ENCODE measurements at regions not wholly inside any gene's neighbourhood (a gene's known extent, or its start where the extent isn't known, plus 50 kb on each side); places are given as distances from the start of the nearest gene placed in this dataset.

DNA sequence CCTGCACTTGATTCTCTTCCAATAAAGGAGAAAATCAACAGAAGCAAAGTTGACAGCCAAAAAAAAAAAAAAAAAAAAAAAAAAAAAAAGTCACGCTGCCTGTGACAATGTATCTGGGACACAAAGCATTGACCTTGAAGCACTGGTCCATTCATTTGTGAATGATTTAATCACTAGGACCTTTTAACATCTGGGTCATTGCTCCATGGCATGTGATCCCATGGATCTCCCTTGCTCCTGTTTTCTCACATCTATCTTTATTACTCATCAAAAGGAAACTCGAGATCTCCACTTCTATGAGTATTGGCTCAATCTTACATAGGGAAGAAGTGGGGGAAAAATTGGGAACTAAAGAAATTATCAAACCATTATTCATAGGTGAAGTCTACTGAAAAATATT, 89.6 kb upstream of the SMIM30 start:
- Histone ChIP-seq H3K4me3 (ENCODE audit: low read length) (no peak overlapping the region), H3K9me3 (ENCODE audit: control insufficient read depth, low read depth, low read length) (no peaks in the 10 kb centered on the region), H3K36me3 (ENCODE audit: control insufficient read depth, insufficient read depth, low read length) (no peaks in the 10 kb centered on the region), H3K27ac (ENCODE audit: low read length) (no peak overlapping the region), H3K27me3 (ENCODE audit: control insufficient read depth, insufficient read depth, low read length) (no peaks in the 10 kb centered on the region), H3K4me1 (ENCODE audit: control insufficient read depth, insufficient read depth, low read length) (no peaks in the 10 kb centered on the region)
- WGBS (ENCODE audit: insufficient coverage, low lambda C conversion rate): 57% methylated on average over 1 of the region's 2 CpGs
- DNase-seq: no peak

- H3K4me3 ChIP-seq (ENCODE audit: low read length): no peak overlapping the region
- WGBS (ENCODE audit: insufficient coverage, low lambda C conversion rate): 90% methylated on average over 2 of the region's 3 CpGs
Measured at GRCh38 chr7:113207441-113207840, 89.1 kb upstream of the SMIM30 start.

DNA sequence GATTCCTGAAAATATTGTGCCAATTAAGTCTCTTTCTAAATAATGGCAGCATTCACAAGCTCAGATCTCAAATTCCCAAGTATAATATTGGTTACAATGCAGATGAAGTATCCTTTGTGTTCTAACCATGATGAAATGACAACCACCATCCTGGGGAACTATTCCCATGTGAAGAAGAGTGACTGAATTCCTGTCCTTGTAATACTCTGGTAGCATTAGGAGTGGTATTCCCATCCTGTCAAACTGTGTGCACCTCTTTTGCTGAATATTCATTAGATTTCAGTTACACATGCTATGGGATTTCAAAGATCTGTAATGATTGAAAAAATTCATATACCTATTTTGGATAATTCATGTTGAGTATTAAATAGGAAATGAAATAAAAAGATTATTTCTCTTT, 86.1 kb upstream of the SMIM30 start:
- Histone ChIP-seq H3K9me3 (ENCODE audit: control insufficient read depth, low read depth, low read length) (no peaks in the 10 kb centered on the region), H3K4me1 (ENCODE audit: control insufficient read depth, insufficient read depth, low read length) (no peaks in the 10 kb centered on the region), H3K4me3 (ENCODE audit: low read length) (no peak overlapping the region), H3K27me3 (ENCODE audit: control insufficient read depth, insufficient read depth, low read length) (no peaks in the 10 kb centered on the region), H3K27ac (ENCODE audit: low read length) (no peak overlapping the region), H3K36me3 (ENCODE audit: control insufficient read depth, insufficient read depth, low read length) (no peaks in the 10 kb centered on the region)
- no peak for DNase-seq

More at GRCh38 chr7:113207441-113207840, 89.1 kb upstream of the SMIM30 start:
- no peaks in the 10 kb centered on the region for H3K4me1 ChIP-seq (ENCODE audit: control insufficient read depth, insufficient read depth, low read length)
- H3K27ac ChIP-seq (ENCODE audit: low read length): no peak overlapping the region
- no peaks in the 10 kb centered on the region for H3K36me3 ChIP-seq (ENCODE audit: control insufficient read depth, insufficient read depth, low read length)
- no peaks in the 10 kb centered on the region for H3K9me3 ChIP-seq (ENCODE audit: control insufficient read depth, low read depth, low read length)
- DNase-seq: no peak
- no peaks in the 10 kb centered on the region for H3K27me3 ChIP-seq (ENCODE audit: control insufficient read depth, insufficient read depth, low read length)

DNA sequence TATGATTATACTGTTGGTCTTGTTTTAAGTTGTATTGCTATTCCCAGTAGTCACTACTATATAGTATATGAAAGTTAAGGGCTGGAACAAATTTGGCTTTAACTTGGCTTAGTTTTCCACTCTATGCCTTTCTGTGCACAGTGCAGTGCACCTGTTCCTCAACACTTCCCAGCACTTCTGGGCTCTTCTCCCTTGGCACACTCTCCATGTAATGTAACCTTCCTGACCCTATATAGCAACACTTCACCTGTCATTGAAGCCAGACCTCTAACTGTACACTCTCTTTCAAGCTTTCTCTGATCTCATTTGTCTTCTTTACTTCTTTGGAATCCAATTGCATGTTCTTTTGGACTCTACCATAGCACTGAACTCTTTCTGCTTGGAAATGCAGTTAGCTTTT, 83.9 kb upstream of the SMIM30 start:
- H3K4me1 ChIP-seq (ENCODE audit: control insufficient read depth, insufficient read depth, low read length): no peaks in the 10 kb centered on the region
- no peaks in the 10 kb centered on the region for H3K36me3 ChIP-seq (ENCODE audit: control insufficient read depth, insufficient read depth, low read length)
- no peak for DNase-seq
- no peak overlapping the region for H3K27ac ChIP-seq (ENCODE audit: low read length)
- H3K27me3 ChIP-seq (ENCODE audit: control insufficient read depth, insufficient read depth, low read length): no peaks in the 10 kb centered on the region
- H3K9me3 ChIP-seq (ENCODE audit: control insufficient read depth, low read depth, low read length): no peaks in the 10 kb centered on the region
- no peak overlapping the region for H3K4me3 ChIP-seq (ENCODE audit: low read length)

DNA sequence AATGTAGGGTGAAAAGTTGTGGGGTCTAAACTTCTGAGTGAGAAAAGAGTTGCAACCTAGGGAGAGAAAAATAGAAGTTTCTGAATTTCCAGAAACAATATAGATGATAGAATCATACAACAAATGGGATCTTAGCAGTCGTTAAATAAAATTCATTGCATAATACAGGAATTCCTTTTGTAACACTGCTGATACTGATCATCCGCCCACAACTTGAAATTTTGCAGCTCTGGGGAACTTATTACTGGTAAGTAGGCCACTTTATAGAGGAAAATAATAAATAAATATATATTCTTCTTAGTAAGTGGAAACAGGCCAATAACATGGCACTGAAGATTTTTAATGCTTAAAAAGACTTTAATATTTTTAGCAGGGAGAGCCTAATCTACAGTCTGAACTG, 81.9 kb upstream of the SMIM30 start:
- H3K4me1 ChIP-seq (ENCODE audit: control insufficient read depth, insufficient read depth, low read length): no peaks in the 10 kb centered on the region
- no peak overlapping the region for H3K27ac ChIP-seq (ENCODE audit: low read length)
- no peaks in the 10 kb centered on the region for H3K9me3 ChIP-seq (ENCODE audit: control insufficient read depth, low read depth, low read length)
- H3K36me3 ChIP-seq (ENCODE audit: control insufficient read depth, insufficient read depth, low read length): no peaks in the 10 kb centered on the region
- H3K27me3 ChIP-seq (ENCODE audit: control insufficient read depth, insufficient read depth, low read length): no peaks in the 10 kb centered on the region
- no CpG with 5 or more reads among the region's 2 CpGs for whole genome bisulfite sequencing (ENCODE audit: insufficient coverage, low lambda C conversion rate)
- no peak for DNase-seq
- H3K4me3 ChIP-seq (ENCODE audit: low read length): no peak overlapping the region

- WGBS (ENCODE audit: insufficient coverage, low lambda C conversion rate): 100% methylated on average over 1 of the region's 2 CpGs
- H3K27ac ChIP-seq (ENCODE audit: low read length): no peak overlapping the region
- H3K4me3 ChIP-seq (ENCODE audit: low read length): no peak overlapping the region
- no peaks in the 10 kb centered on the region for H3K4me1 ChIP-seq (ENCODE audit: control insufficient read depth, insufficient read depth, low read length)
- no peaks in the 10 kb centered on the region for H3K36me3 ChIP-seq (ENCODE audit: control insufficient read depth, insufficient read depth, low read length)
- no peak for DNase-seq
- no peaks in the 10 kb centered on the region for H3K9me3 ChIP-seq (ENCODE audit: control insufficient read depth, low read depth, low read length)
- H3K27me3 ChIP-seq (ENCODE audit: control insufficient read depth, insufficient read depth, low read length): no peaks in the 10 kb centered on the region
Measured at GRCh38 chr7:113199841-113200240, 81.5 kb upstream of the SMIM30 start.

- H3K4me3 ChIP-seq (ENCODE audit: low read length): no peak overlapping the region
- H3K9me3 ChIP-seq (ENCODE audit: control insufficient read depth, low read depth, low read length): no peaks in the 10 kb centered on the region
- no peaks in the 10 kb centered on the region for H3K27me3 ChIP-seq (ENCODE audit: control insufficient read depth, insufficient read depth, low read length)
- no peak overlapping the region for H3K27ac ChIP-seq (ENCODE audit: low read length)
- no peaks in the 10 kb centered on the region for H3K36me3 ChIP-seq (ENCODE audit: control insufficient read depth, insufficient read depth, low read length)
- 92% methylated on average over 2 of the region's 3 CpGs for whole genome bisulfite sequencing (ENCODE audit: insufficient coverage, low lambda C conversion rate)
- no peaks in the 10 kb centered on the region for H3K4me1 ChIP-seq (ENCODE audit: control insufficient read depth, insufficient read depth, low read length)
- no peak for DNase-seq
Measured at GRCh38 chr7:113199136-113199535, 80.8 kb upstream of the SMIM30 start.

DNA sequence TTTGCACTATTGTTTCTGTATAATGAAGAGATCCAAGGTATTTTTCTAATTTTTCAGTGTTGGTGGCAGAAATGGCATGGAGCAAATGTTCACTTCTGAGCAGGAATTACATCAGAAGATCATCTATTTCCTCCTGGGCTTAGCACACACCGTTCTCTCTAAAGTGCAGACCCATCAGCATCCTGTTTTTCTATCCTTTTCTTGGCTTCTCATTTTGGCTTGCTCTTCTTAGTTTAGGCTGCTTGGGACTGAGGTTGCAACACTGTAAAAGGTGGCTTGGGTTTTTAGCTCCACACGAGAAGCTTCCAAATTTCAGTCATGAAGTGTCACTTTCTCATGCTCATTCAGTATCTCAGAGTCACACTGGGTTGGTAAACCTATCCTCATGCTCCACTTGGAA, 79.9 kb upstream of the SMIM30 start:
- no CpG with 5 or more reads among the region's 2 CpGs for WGBS (ENCODE audit: insufficient coverage, low lambda C conversion rate)
- H3K4me3 ChIP-seq (ENCODE audit: low read length): no peak overlapping the region
- no peaks in the 10 kb centered on the region for H3K27me3 ChIP-seq (ENCODE audit: control insufficient read depth, insufficient read depth, low read length)
- no peaks in the 10 kb centered on the region for H3K9me3 ChIP-seq (ENCODE audit: control insufficient read depth, low read depth, low read length)
- DNase-seq: no peak
- H3K36me3 ChIP-seq (ENCODE audit: control insufficient read depth, insufficient read depth, low read length): no peaks in the 10 kb centered on the region
- no peaks in the 10 kb centered on the region for H3K4me1 ChIP-seq (ENCODE audit: control insufficient read depth, insufficient read depth, low read length)
- H3K27ac ChIP-seq (ENCODE audit: low read length): no peak overlapping the region

DNA sequence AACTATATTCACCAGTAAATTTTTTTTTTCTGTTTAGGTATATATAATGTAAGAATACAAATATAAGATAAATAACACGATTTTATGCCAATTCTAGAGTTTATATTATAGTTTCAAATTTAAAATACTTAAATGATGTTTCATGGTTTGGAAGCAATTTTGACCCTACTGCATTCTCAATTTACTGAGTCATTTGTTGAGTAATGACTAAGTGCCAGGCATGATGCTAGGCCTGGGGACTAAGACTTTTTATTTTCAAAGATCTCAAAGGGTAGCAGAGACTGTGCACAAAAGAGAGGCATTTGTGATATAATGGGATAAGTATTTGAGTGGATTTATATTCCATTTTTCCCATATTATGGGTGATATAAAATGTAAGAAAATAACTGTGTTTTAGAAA, 78.9 kb upstream of the SMIM30 start:
- Histone ChIP-seq H3K4me3 (ENCODE audit: low read length) (no peak overlapping the region), H3K27ac (ENCODE audit: low read length) (no peak overlapping the region), H3K27me3 (ENCODE audit: control insufficient read depth, insufficient read depth, low read length) (no peaks in the 10 kb centered on the region), H3K9me3 (ENCODE audit: control insufficient read depth, low read depth, low read length) (no peaks in the 10 kb centered on the region), H3K4me1 (ENCODE audit: control insufficient read depth, insufficient read depth, low read length) (no peaks in the 10 kb centered on the region), H3K36me3 (ENCODE audit: control insufficient read depth, insufficient read depth, low read length) (no peaks in the 10 kb centered on the region)
- DNase-seq: no peak
- WGBS (ENCODE audit: insufficient coverage, low lambda C conversion rate): 67% methylated on average over 1 of the region's 1 CpG

DNA sequence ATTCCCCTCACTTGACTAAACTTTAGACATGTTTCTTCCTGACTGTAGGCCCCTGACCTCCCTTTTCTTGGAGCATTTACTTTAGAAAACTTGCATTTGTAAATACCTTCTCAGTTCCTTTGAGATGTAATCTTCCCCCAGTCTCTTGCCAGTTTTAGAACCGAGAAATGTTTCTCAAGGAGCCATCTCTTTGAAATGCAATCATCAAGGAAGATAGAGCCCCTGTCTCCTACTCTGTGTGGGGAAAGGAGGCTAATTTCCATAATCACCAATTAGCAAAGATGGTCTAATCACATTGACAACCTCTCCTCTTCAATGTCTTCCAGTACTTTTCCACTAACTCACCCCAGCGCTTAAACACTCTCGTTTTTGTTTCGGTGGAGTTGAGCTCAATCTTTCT, 70.0 kb upstream of the SMIM30 start:
- 71% methylated on average over 3 of the region's 4 CpGs for WGBS (ENCODE audit: insufficient coverage, low lambda C conversion rate)
- no peak overlapping the region for H3K27ac ChIP-seq (ENCODE audit: low read length)
- no peaks in the 10 kb centered on the region for H3K4me1 ChIP-seq (ENCODE audit: control insufficient read depth, insufficient read depth, low read length)
- H3K4me3 ChIP-seq (ENCODE audit: low read length): no peak overlapping the region
- no peak for DNase-seq
- H3K9me3 ChIP-seq (ENCODE audit: control insufficient read depth, low read depth, low read length): no peaks in the 10 kb centered on the region
- H3K36me3 ChIP-seq (ENCODE audit: control insufficient read depth, insufficient read depth, low read length): no peaks in the 10 kb centered on the region
- no peaks in the 10 kb centered on the region for H3K27me3 ChIP-seq (ENCODE audit: control insufficient read depth, insufficient read depth, low read length)

GRCh38 chr7:113179313-113179712, 61.0 kb upstream of the SMIM30 start:
- H3K27me3 ChIP-seq (ENCODE audit: control insufficient read depth, insufficient read depth, low read length): no peaks in the 10 kb centered on the region
- no peaks in the 10 kb centered on the region for H3K36me3 ChIP-seq (ENCODE audit: control insufficient read depth, insufficient read depth, low read length)
- DNase-seq: peak; percentile 9 to 42
- no peaks in the 10 kb centered on the region for H3K4me1 ChIP-seq (ENCODE audit: control insufficient read depth, insufficient read depth, low read length)
- H3K27ac ChIP-seq (ENCODE audit: low read length): no peak overlapping the region
- WGBS (ENCODE audit: insufficient coverage, low lambda C conversion rate): no CpG with 5 or more reads among the region's 2 CpGs
- no peak overlapping the region for H3K4me3 ChIP-seq (ENCODE audit: low read length)
- H3K9me3 ChIP-seq (ENCODE audit: control insufficient read depth, low read depth, low read length): no peaks in the 10 kb centered on the region
